IMR-90 (cell line): ENCODE measurements at regions not wholly inside any gene's neighbourhood (a gene's known extent, or its start where the extent isn't known, plus 50 kb on each side); places are given as distances from the start of the nearest gene placed in this dataset.
"Not testable (repeated sequence)": the region's sequence is repeated elsewhere in the genome, so short reads cannot be mapped to it uniquely, and the experiment has no call there.

Experiments
- ATAC-seq: fragments of 200-7000 bp; cut with Tn5 transposase; 2 replicates; pipeline ENCODE4 v1.9.1; 2020; ENCODE audit warnings: low read depth, mild to moderate bottlenecking, moderate library complexity
- BruUV-seq: library from RNA; stranded (reverse); fragments of 400-500 nt; replicated peaks from 2 replicates; lab custom pipeline; 2021; lab: Mats Ljungman, UMichigan
- CTCF ChIA-PET: fragments of 300-600 bp; formaldehyde crosslinking; extraction: SDS; loops from one replicate; lab custom pipeline; 2021; ENCODE audit warnings: antibody characterized with exemption; lab: Yijun Ruan, JAX
- POLR2A ChIA-PET: fragments of 300-600 bp; sonication (Branson Sonifier 250); formaldehyde crosslinking; loops from one replicate; lab custom pipeline; 2022; ENCODE audit warnings: antibody characterized with exemption; ENCODE audit not compliant: unreplicated experiment; lab: Charles Lee
- DNase-seq: peaks from one replicate; pipeline ENCODE4 v3.0.0; 2013
- H2AFZ ChIP-seq: replicated peaks from 2 replicates; pipeline ENCODE3; 2013; ENCODE audit warnings: low read length, mild to moderate bottlenecking; ENCODE audit not compliant: poor library complexity
- H2AK5ac ChIP-seq: 2 replicates; pipeline ENCODE4 v1.6.1; 2013; ENCODE audit warnings: low read depth, low read length, inconsistent platforms
- H2AK9ac ChIP-seq: replicated peaks from 2 replicates; pipeline ENCODE3; 2013; ENCODE audit warnings: mild to moderate bottlenecking, low read depth, low read length, moderate library complexity; ENCODE audit not compliant: poor library complexity
- H2BK120ac ChIP-seq: 2 replicates; pipeline ENCODE4 v1.6.1; 2013; ENCODE audit warnings: low read depth, low read length, inconsistent platforms
- H2BK15ac ChIP-seq: 3 replicates; pipeline ENCODE4 v1.6.1; 2013; ENCODE audit warnings: low read depth, low read length, inconsistent platforms
- H2BK20ac ChIP-seq: 2 replicates; pipeline ENCODE4 v1.6.1; 2013; ENCODE audit warnings: low read depth, mild to moderate bottlenecking, inconsistent platforms, low read length, moderate library complexity
- H2BK5ac ChIP-seq: 2 replicates; pipeline ENCODE4 v1.6.1; 2013; ENCODE audit warnings: mild to moderate bottlenecking, low read depth, low read length, inconsistent platforms; ENCODE audit not compliant: poor library complexity, severe bottlenecking
- H3K14ac ChIP-seq: replicated peaks from 2 replicates; pipeline ENCODE4 v1.6.1; 2013; ENCODE audit warnings: low read depth, low read length, inconsistent platforms
- H3K18ac ChIP-seq: 2 replicates; pipeline ENCODE4 v1.6.1; 2013; ENCODE audit warnings: low read depth, low read length, control low read depth
- H3K23ac ChIP-seq: 2 replicates; pipeline ENCODE4 v1.6.1; 2013; ENCODE audit warnings: low read depth, low read length, inconsistent platforms
- H3K27ac ChIP-seq: 2 replicates; pipeline ENCODE4 v1.5.1; 2013; ENCODE audit warnings: mild to moderate bottlenecking, control low read depth, low read length; ENCODE audit not compliant: insufficient read depth
- H3K27me3 ChIP-seq: 2 replicates; pipeline ENCODE4 v1.6.1; 2013; ENCODE audit warnings: low read length; ENCODE audit not compliant: control insufficient read depth, insufficient read depth
- H3K36me3 ChIP-seq: 2 replicates; pipeline ENCODE4 v1.6.1; 2013; ENCODE audit warnings: low read length, mixed read lengths; ENCODE audit not compliant: control insufficient read depth, insufficient read depth
- H3K4ac ChIP-seq: 2 replicates; pipeline ENCODE4 v1.6.1; 2013; ENCODE audit warnings: low read depth, low read length, inconsistent platforms
- H3K4me1 ChIP-seq: 2 replicates; pipeline ENCODE4 v1.6.1; 2013; ENCODE audit warnings: low read length, mixed read lengths; ENCODE audit not compliant: control insufficient read depth, insufficient read depth
- H3K4me2 ChIP-seq: 2 replicates; pipeline ENCODE4 v1.6.1; 2013; ENCODE audit warnings: low read depth, mild to moderate bottlenecking, control low read depth, low read length, moderate library complexity
- H3K4me3 ChIP-seq: 2 replicates; pipeline ENCODE4 v1.5.1; 2013; ENCODE audit warnings: low read depth, mild to moderate bottlenecking, control low read depth, low read length, moderate library complexity; ENCODE audit not compliant: insufficient read depth
- H3K56ac ChIP-seq: 2 replicates; pipeline ENCODE4 v1.6.1; 2013; ENCODE audit warnings: low read length, inconsistent platforms; ENCODE audit not compliant: insufficient read depth; ENCODE audit errors: extremely low read depth
- H3K79me1 ChIP-seq, 2 experiments: 2 replicates each; pipeline ENCODE4 v1.6.1; 2013; ENCODE audit warnings: low read length in 2 of 2, inconsistent platforms in 1 of 2, low read depth in 1 of 2
- H3K9ac ChIP-seq: 2 replicates; pipeline ENCODE4 v1.6.1; 2013; ENCODE audit warnings: low read depth, low read length, control low read depth
- H3K9me1 ChIP-seq: 2 replicates; pipeline ENCODE4 v1.6.1; 2013; ENCODE audit warnings: low read length, inconsistent platforms; ENCODE audit not compliant: insufficient read depth
- H3K9me3 ChIP-seq: 2 replicates; pipeline ENCODE4 v1.6.1; 2013; ENCODE audit warnings: low read length; ENCODE audit not compliant: control insufficient read depth, insufficient read depth
- H4K20me1 ChIP-seq: 2 replicates; pipeline ENCODE4 v1.6.1; 2013; ENCODE audit warnings: low read length, inconsistent platforms; ENCODE audit not compliant: insufficient read depth
- H4K5ac ChIP-seq: 2 replicates; pipeline ENCODE4 v1.6.1; 2013; ENCODE audit warnings: mild to moderate bottlenecking, low read depth, low read length, control low read depth
- H4K8ac ChIP-seq, 2 experiments: 2 replicates each; pipeline ENCODE4 v1.6.1; 2013; ENCODE audit warnings: low read depth in 2 of 2, low read length in 2 of 2, control low read depth in 1 of 2, inconsistent platforms in 1 of 2
- H4K91ac ChIP-seq: 2 replicates; pipeline ENCODE4 v1.6.1; 2013; ENCODE audit warnings: low read depth, low read length, inconsistent platforms; ENCODE audit not compliant: insufficient read depth
- BHLHE40 ChIP-seq: fragments of 150-350 bp; IDR thresholded peaks from 2 replicates; pipeline ENCODE4 v1.6.1; 2016; ENCODE audit warnings: mild to moderate bottlenecking, low read depth, low read length
- CEBPB ChIP-seq: IDR thresholded peaks from 2 replicates; pipeline ENCODE4 v1.6.1; 2012; ENCODE audit warnings: low read depth, low read length, improper control_type of control experiment
- CHD1 ChIP-seq: IDR thresholded peaks from 2 replicates; pipeline ENCODE4 v1.6.1; 2012; ENCODE audit warnings: low read depth, low read length, improper control_type of control experiment
- ELK1 ChIP-seq: fragments of 150-350 bp; IDR thresholded peaks from 2 replicates; pipeline ENCODE4 v1.6.1; 2016; ENCODE audit warnings: low read depth, mild to moderate bottlenecking, low read length, moderate library complexity, borderline replicate concordance
- FOS ChIP-seq: fragments of 150-350 bp; IDR thresholded peaks from 2 replicates; pipeline ENCODE4 v1.6.1; 2016; ENCODE audit warnings: low read depth, low read length
- MAFK ChIP-seq: IDR thresholded peaks from 2 replicates; pipeline ENCODE4 v1.6.1; 2012; ENCODE audit warnings: low read depth, low read length, improper control_type of control experiment
- MAZ ChIP-seq: IDR thresholded peaks from 2 replicates; pipeline ENCODE4 v1.6.1; 2012; ENCODE audit warnings: low read depth, mild to moderate bottlenecking, low read length, improper control_type of control experiment, moderate library complexity, borderline replicate concordance
- MXI1 ChIP-seq: IDR thresholded peaks from 2 replicates; pipeline ENCODE4 v1.6.1; 2012; ENCODE audit warnings: low read depth, mild to moderate bottlenecking, low read length, moderate library complexity, borderline replicate concordance
- RCOR1 ChIP-seq: IDR thresholded peaks from 2 replicates; pipeline ENCODE4 v1.6.1; 2012; ENCODE audit warnings: mild to moderate bottlenecking, low read length, improper control_type of control experiment; ENCODE audit not compliant: insufficient replicate concordance
- RFX5 ChIP-seq: IDR thresholded peaks from 2 replicates; pipeline ENCODE4 v1.8.0; 2012; ENCODE audit warnings: low read depth, mild to moderate bottlenecking, low read length, moderate library complexity
- WGBS, 2 experiments: methylation state at CpG; one replicate each; pipeline versions ENCODE4 v1.1.5 to v1.1.7; 2013; ENCODE audit warnings: missing lambda C conversion rate in 2 of 2; ENCODE audit not compliant: insufficient read length in 1 of 2; ENCODE audit errors: extremely low coverage in 2 of 2; 5-methylcytosine and 5-hydroxymethylcytosine counted together
- dilution Hi-C: fragments of 300-500 bp; cut with HindIII; formaldehyde crosslinking; loops from one replicate; pipeline ENCODE4 v1.14.3; 2018; ENCODE audit warnings: low sequenced_read_pairs; ENCODE audit not compliant: unreplicated experiment
- in situ Hi-C: fragments of 300-500 bp; cut with MboI; formaldehyde crosslinking; loops from 3 replicates; pipeline ENCODE4 v1.14.3; 2019; ENCODE audit warnings: low sequenced_read_pairs, inconsistent platforms, mixed read lengths
- intact Hi-C: fragments of 100-400 bp; cut with micrococcal nuclease; formaldehyde crosslinking; loops from 2 replicates; pipeline ENCODE4 v1.10.0; 2022

GRCh38 chr3:118530350-118530922 lies 504.2 kb downstream of the IGSF11 start:
- no peak overlapping the region for H4K91ac ChIP-seq
- no peak overlapping the region for H3K4me2 ChIP-seq
- H3K14ac ChIP-seq, result no peak overlapping the region
- H4K5ac ChIP-seq, result no peak overlapping the region
- no peak overlapping the region for H3K9ac ChIP-seq
- no peaks in the 10 kb centered on the region for H4K20me1 ChIP-seq
- no TSS peak for BruUV-seq
- H2AK5ac ChIP-seq, result no peak overlapping the region
- no peak overlapping the region for H2AK9ac ChIP-seq
- in situ Hi-C loops, result no loop called here
- H3K4me3 ChIP-seq, result no peak overlapping the region
- no peak overlapping the region for H2BK20ac ChIP-seq
- WGBS, 2 experiments, result no CpG with 5 or more reads among the region's 4 CpGs
- ChIA-PET POLR2A (no interaction called here), CTCF (no interaction called here)
- no peaks in the 10 kb centered on the region for H3K79me1 ChIP-seq
- H2BK5ac ChIP-seq, result no peak overlapping the region
- dilution Hi-C loops, result no loop called here
- H3K9me3 ChIP-seq, result no peaks in the 10 kb centered on the region
- no peak overlapping the region for H4K8ac ChIP-seq
- no peak overlapping the region for H2AFZ ChIP-seq
- H3K18ac ChIP-seq, result no peak overlapping the region
- no peaks in the 10 kb centered on the region for H3K9me1 ChIP-seq
- H3K4me1 ChIP-seq, result no peaks in the 10 kb centered on the region
- no peaks in the 10 kb centered on the region for H3K36me3 ChIP-seq
- ATAC-seq (no peak), DNase-seq (no peak)
- H2BK15ac ChIP-seq, result no peak overlapping the region
- no peak overlapping the region for H2BK120ac ChIP-seq
- H3K27ac ChIP-seq, result no peak overlapping the region
- no peak overlapping the region for H3K4ac ChIP-seq
- intact Hi-C loops, result no loop called here
- TF ChIP-seq RCOR1, result no peak
- TF ChIP-seq MAZ, result no peak
- no peak for TF ChIP-seq RFX5
- TF ChIP-seq CHD1, result no peak
- TF ChIP-seq CEBPB, result no peak
- no peak for TF ChIP-seq BHLHE40
- TF ChIP-seq MAFK, result no peak
- no peak for TF ChIP-seq MXI1
- no peak for TF ChIP-seq ELK1
- no peak for TF ChIP-seq FOS
- H3K56ac ChIP-seq, result no peak overlapping the region
- H3K23ac ChIP-seq, result no peak overlapping the region
- no peaks in the 10 kb centered on the region for H3K27me3 ChIP-seq

GRCh38 chr3:118530927-118531356 lies 503.7 kb downstream of the IGSF11 start:
- H3K4ac ChIP-seq, H3K4me2 ChIP-seq, intact Hi-C loops, H4K5ac ChIP-seq, BruUV-seq, H3K27me3 ChIP-seq, H4K20me1 ChIP-seq, POLR2A ChIA-PET, H3K23ac ChIP-seq, H2BK20ac ChIP-seq, H3K27ac ChIP-seq, H2BK120ac ChIP-seq, H2AK9ac ChIP-seq, H3K4me1 ChIP-seq, H2BK15ac ChIP-seq, DNase-seq, dilution Hi-C loops, H3K56ac ChIP-seq, H3K9ac ChIP-seq, in situ Hi-C loops, H3K9me1 ChIP-seq, H3K36me3 ChIP-seq, CTCF ChIA-PET, H2AK5ac ChIP-seq, H3K14ac ChIP-seq, H3K18ac ChIP-seq, H3K79me1 ChIP-seq, H3K4me3 ChIP-seq, ATAC-seq, H4K91ac ChIP-seq, H4K8ac ChIP-seq, H2BK5ac ChIP-seq, H3K9me3 ChIP-seq, H2AFZ ChIP-seq: not testable (repeated sequence)
